ENCODE measurements at regions not wholly inside any gene's neighbourhood (a gene's known extent, or its start where the extent isn't known, plus 50 kb on each side); places are given as distances from the start of the nearest gene placed in this dataset.

GRCh38 chr6:88376197-88376596 is 210.1 kb upstream of the CNR1 start:
- TF ChIP-seq, protein P1, sequence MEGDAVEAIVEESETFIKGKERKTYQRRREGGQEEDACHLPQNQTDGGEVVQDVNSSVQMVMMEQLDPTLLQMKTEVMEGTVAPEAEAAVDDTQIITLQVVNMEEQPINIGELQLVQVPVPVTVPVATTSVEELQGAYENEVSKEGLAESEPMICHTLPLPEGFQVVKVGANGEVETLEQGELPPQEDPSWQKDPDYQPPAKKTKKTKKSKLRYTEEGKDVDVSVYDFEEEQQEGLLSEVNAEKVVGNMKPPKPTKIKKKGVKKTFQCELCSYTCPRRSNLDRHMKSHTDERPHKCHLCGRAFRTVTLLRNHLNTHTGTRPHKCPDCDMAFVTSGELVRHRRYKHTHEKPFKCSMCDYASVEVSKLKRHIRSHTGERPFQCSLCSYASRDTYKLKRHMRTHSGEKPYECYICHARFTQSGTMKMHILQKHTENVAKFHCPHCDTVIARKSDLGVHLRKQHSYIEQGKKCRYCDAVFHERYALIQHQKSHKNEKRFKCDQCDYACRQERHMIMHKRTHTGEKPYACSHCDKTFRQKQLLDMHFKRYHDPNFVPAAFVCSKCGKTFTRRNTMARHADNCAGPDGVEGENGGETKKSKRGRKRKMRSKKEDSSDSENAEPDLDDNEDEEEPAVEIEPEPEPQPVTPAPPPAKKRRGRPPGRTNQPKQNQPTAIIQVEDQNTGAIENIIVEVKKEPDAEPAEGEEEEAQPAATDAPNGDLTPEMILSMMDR (CRISPR knock-in tag; IDR thresholded peaks at IDR 0.05) = no peak
- TF ChIP-seq CEBPB (IDR thresholded peaks at IDR 0.05; ENCODE audit: borderline replicate concordance, low read depth, low read length) (no peak), FOSL2 (CRISPR knock-in tag; IDR thresholded peaks at IDR 0.05) (no peak), ZNF543 (CRISPR knock-in tag; IDR thresholded peaks at IDR 0.05) (no peak)
